Activated CD4-positive, alpha-beta T cell treated with anti-CD3 and anti-CD28 coated beads for 1 hour (primary cell): ENCODE measurements at regions not wholly inside any gene's neighbourhood (a gene's known extent, or its start where the extent isn't known, plus 50 kb on each side); places are given as distances from the start of the nearest gene placed in this dataset.

ENCODE experiments used
- DNase-seq: peaks from one replicate; pipeline ENCODE4 v3.0.0-alpha.2; 2020

DNA sequence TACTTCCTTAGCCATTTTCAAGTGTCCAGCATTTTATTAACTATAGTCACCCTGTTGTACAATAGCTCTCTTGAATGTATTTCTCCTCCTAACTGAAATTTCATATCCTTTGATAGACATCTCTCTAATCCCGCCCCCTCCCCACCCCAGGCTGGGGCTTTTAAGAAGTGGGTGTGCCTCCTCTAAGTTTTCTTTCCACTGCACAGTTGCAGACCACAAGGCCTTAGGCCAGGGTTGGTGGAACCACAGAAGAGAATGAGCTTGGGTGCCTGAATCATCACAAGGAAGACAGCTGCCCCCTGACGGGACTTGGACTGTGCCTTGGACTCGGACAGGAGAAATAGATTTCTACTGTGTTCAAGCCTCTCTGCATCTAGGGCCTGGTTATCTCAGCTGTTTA is 193.4 kb downstream of the HAUS1 start:
- no peak for DNase-seq

DNA sequence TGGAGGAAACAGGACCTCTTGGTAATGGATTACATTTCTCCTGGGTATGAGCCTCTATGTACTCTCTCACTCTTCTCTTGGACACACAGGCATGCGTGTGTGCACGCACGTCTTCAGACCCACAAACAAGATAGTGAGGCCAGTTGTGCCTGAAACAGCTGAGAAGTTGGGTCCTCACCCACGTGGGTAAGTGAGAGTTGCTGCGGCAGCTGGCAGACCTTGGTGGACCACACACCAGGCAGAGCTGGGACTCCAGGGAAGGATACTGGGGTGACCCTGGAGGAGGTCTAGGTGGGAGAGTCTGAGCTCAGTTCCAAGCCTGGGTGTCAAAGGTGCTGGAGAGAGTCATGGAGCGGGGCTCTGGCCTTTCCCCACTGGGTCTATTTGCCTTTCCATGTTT is 194.3 kb downstream of the HAUS1 start:
- DNase-seq: no peak

DNA sequence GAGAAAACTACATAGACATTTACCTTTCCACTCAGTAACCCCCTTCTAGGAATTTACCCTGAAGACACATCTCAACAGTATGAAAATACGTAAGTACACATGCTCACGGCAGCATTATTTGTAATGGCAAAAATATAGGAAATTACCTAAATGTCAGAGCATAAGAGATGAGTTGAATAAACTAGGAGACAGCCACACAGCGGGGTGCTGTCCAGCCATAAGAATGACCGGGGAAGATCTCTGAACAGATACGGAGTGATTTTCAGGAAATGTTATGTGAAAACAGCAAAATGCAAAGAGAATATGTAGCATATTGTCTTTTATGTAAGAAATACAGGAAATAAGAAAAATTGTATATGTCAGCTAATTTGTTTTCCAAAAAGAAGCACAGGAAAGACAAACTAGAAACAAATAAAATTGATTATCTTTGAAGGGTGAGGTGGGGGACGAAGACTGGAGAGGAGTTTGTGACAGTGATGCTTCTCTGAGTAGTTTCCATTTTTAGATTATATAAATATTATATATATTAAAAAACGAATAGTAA is 195.4 kb downstream of the HAUS1 start:
- no peak for DNase-seq

DNA sequence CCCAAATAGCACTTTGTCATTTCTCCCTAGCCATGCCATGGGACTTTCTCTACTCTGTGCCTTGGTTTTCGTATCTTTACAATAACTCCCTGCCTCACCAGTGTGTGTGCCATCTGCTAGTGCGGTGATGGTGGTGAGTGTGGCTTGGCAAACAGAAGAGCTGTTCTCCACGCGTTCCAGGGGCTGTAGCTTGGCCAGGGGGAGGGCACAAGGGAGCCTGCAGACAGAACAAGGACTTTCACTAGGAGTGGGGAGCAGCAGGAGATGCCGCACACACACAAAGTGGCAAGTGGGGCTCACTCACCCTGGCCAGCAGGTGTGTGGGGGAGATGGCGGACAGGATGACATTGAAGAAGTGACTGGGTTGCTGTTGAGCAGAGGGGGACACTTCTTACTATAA is 196.9 kb downstream of the HAUS1 start:
- no peak for DNase-seq

DNA sequence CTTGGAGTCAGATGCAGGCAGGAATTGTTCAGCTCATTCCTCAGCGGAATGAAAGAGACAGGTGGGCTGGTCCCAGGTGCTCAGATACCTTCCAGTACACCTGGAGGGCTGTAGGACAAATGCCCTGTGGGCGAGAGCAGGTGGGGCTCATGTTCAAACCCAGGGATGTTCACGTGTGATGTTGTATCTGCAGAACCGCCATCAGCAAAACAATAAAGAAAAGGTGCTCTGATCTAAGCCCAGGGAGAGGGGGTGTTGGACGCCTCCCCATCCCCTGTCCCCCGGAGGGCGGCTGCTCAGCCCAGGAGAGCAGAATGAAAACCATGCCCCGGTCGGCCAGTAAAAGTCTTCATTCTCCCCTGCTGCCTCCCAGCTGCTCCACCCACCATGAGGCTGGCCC is 197.4 kb downstream of the HAUS1 start:
- DNase-seq: no peak

DNA sequence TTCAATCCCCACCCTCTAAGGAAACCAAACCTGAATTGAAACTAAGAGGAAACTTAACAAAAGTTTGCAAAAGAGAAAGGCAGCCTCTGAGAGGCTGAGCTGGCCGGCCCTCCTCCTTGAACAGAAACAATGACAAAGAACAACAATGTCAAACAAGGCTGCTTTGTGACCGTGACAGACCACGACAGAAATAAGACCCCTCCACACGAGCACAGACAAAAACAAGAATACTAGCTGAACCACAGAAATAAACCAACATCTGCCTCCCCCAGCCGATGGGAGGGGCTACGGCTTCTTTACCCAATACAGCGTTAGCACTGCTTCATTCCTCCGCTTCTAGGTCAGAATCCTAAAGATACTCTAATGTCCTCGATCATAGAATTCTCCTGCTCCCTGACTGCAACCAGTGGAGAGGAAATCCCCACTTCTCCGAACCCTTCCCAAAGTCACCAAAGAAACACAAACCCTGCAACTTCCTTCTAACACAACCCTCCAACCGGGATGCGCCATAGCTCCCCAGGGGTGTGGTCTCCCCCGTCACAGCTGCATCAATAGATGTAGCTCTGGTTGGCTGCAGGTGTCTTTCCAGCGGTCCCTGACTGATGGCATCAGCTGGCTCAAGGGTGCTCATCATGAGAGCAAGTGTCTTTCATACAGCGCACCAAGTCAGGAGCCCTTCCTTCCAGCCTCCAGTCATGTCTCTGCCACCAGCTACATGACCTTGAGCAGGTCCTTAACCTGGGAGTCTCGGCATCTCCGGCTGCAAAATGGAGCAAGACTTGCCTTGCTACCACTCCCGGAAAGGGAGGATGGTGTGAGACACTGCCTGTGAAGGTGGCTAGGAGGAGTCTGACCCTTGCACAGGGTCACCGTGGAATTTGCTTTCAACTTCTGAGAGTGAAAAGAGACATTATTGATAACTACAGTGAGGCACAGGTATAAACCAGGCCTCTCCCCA is 198.6 kb downstream of the HAUS1 start:
- no peak for DNase-seq

DNA sequence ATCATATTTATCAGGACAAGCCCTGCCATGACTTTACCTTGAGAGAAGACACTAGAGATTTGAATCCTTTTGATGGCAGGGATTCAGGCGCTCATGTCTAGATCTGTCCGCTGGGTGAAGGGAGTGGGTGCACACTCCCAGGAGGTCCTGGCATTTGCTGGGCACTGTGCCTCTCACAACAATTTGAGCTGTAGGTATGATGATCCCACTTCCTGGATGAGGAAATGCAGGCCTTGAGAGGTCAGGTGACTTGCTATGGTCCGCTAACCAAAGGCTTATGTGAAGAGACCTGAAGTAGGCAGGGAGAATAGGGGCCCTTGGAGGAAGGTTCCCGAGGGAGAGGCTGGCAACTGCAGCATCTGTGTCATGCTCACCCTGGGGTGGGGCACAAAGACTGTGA is 206.1 kb downstream of the HAUS1 start:
- DNase-seq: no peak

DNA sequence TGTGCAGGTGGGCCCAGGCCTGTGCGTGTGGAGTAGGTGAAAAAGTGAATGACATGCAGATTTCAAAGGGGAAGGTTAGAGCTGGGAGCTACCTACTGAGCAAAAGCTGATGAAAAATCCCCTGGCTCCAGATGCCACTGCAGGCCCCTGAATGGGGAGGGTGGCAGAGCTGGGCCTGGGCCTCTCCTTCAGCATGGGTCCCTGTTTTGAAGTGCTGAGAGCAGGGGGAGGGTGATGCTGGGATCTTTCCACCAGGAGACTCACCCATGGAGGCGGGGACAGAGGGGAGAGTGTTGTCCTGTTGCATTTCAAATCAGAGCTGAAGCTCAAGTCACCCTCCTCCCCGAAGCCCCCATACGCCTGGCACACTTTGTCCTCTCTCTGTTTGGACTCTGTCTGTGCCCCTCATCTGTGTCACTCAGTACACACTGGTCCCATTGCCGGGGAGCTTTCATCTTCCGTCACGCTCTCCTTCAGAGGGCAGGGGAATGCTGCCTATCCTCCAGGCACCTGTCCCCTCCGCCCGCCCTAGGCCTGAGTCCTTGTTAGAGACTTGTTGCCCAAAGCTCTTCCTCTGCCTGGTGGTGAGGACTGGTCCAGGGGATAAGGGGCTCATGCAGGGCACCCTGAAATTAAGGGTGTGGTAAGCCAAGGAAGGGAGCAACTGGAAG is 206.6 kb downstream of the HAUS1 start:
- DNase-seq: no peak

DNA sequence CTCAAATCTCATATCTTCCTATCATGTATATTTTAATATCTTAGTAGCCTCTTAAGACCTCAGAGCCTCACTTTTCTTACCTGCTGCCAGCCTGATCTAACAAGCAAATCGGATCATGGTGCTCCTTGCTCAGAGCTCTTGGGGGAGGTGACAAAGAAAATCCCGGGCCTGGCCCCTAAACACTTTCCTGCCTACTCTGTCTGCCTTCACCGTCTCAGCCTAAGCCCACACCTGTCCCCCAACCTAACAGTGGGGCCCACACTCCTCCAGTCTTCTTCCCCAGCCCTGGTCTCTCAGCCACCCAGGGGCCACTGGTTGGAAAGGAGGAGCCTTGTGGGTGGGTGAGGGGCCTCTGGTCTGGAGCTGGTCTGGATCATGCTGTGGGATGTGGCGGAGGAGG is 207.3 kb downstream of the HAUS1 start:
- no peak for DNase-seq

DNA sequence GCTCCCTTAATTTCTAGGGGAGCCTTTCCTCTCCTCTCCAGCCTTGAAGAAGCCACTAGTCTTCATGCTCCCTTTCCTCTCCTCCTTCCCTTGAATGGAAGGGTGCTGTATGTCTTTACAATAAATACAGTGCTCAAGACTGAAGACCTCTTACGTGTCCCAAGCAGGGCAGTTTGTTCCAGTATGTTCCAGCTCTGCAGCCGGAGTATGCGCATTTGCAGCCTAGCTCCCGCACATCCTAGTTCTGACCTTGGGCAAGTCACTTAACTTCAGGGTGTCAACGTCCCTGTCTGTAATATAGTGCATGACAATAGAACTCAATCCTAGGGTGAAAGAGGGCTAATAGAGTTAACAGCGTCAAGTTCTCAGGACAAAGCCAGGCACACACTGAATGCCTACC is 208.0 kb downstream of the HAUS1 start:
- no peak for DNase-seq

DNA sequence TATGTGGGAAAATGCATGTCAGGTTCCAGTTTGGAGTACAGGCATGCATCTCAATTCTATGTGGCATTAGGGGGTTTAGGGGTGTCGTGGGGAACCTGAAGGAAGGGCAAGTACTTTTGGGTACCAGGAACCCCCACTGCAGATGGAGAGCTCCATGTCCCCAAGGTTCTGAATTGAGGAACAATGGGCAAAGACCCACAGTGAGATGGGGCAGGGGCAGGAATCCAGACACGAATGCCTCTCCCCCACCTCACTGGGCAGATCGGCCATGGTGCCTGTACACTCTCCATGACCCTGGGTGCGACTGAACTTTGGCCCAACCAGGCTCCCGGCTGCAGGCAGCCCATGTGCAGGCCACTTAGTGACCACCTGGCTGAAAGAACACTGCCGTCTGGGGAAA is 209.3 kb downstream of the HAUS1 start:
- DNase-seq: no peak

DNA sequence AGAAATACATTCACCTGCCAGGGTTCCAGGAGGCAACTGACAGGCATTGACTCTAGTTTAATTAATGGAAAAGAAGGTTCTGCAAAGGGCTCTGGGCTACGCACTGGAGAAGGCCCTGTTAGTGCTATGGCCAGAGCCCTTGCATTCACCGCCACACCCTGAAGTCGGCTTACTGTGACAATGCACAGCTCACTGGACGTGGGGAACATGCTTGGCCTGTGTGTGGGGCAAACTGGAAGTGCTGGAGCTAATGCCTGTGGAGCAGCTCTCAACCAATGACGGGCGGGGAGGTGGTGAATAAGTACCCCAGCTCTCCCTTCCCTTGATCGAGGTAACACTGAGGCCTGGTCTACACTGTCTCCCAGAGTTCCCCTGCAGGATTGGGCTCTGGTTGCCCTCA is 209.8 kb downstream of the HAUS1 start:
- no peak for DNase-seq

DNA sequence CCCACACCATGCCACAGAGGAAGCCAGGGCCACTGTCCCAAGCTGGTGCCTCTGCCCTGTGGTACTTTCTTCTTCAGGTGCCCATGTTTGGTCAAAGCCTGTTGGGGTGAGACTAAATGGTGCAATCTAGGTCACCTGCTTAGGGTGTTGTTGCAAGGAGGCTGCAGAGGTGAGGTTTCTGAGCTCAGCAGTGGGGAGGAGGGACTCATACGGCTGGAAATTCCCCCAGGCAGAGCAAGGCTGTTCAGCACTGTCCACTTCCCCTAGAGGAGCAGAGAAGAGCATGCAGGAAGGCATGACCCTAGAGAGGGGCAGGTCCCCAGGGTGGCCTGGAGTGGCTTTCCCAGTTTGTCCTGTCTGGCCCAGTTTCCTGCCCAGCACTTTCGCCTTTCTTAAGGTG is 211.0 kb downstream of the HAUS1 start:
- DNase-seq: no peak

DNA sequence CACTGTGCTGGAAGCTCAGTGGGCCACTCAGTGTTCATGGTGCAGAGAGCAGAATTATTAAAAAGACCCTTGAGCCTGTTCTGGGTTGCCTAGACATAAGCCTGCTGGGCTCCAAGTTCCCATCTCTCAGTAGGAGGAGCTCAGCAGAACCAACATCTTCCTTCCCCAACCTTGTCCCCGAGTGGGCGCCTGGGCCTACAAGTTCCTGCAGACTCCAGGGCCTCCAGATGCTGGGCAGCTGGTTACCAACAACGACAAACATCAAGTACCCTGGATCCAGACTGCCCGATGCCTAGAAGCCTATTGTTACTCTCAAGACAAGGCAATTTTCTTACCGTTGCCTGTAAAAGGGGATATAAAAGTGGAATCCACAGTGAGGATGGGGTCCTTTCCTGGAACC is 214.2 kb downstream of the HAUS1 start:
- no peak for DNase-seq

DNA sequence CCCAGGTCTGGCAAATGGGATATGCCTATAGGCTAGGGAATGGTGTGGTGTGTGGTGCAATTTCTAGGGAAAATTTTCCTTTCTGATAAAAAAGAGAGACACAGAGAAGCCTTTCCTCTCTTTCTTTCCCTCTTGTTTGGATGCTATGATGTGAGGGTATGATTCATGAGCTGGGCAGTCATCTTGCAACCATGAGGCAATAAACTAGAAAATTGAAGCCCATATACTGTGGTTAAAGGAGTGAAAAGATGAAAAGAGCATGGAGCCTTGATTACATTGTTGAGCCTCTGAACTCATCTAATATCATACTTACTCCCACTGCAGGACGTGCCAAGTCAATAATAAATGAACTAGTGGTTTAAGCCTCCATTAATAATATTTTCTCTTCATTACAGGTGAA is 215.6 kb downstream of the HAUS1 start:
- no peak for DNase-seq

DNA sequence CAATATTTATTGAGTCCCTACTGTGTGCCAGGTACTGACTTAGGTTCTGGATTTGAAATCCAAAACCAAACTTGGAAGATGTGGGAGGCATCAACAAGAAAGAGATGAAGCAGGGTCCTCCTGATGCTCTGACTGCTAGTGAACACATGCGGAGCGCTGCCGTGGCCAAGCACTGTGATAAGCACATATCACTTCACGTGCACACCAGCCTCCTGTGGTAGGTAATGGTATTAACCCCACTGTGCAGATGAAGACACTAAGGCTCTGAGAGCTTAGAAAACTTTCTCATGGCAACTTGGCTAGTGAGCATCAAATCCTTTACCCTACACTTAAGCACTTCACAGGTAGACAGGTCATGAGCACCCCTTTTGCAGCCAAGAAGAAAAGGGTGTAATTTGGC is 216.1 kb downstream of the HAUS1 start:
- DNase-seq: no peak

DNA sequence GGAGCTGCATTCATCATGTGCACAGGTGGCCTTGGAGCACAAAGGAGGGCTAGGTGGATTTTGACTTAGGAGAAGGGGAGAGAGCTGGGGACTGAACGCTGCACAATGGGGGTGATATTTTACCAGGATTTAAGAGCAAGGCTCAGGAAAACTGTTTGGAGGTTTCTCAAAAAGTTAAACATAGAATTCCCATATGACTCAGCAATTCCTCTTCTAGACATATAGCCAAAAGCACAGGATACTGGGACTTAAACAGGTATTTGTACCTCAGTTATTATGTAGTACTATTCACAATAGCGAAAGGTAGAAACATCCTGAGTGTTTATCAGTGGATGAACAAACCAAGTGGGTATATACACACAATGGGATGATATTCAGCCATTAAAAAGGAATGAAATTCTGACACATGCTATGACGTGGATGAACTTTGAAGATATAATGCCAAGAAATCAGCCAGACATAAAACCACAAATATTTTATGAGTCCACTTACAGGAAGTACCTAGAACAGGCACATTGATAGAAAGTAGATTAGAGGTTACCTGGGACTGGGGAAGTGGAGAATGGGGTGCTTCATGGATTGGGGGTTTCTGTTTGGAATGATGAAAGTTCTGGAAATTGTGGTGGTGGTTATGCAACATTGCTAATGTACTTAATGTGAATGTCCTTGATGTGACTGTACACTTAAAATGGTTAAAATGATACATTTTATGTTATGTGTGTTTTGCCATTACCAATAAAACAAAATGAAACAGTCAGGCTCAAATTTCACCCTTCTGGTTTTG is 216.9 kb downstream of the HAUS1 start:
- no peak for DNase-seq

DNA sequence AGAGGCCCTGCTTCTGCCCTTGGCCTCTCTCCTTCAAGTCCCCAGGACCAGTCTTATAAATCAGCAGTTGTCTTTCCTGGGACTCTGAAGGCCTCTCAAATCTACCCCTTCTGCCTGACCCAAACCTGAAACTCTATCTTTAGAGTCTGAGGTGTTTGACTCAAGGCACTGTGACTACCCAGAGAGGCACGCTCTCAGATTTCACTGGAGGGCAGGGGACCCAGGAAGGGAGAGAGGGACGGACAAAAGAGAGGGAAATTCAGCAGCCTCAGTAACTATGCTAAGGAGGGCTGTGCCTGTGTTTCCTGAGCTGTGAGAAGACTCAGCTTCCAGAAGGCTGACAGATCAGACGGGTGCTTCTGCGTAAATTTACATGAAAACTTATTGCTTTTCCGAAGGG is 217.8 kb downstream of the HAUS1 start:
- no peak for DNase-seq

DNA sequence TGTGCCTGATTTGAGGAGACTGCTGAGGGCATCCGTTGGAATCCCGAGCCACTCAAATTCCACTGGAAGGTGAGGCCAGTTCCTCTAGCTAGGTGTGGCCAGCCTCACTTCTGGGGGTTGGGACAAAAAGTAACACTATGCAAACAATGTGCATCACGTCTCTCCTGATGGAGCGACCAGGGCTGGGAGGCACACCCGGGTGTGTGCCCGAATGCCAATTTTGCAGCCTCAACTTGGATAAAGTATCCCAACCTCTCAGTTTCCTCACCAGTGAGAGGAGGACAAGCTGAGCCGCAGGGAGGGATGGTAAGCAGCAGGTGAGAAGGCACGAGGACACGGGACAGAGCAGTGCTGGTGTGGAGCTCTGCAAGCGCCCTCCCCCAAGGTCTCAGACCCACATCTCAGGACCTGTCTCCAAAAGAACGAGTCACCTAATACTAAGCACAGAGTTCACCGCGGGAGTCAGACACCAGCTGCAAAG is 218.3 kb downstream of the HAUS1 start:
- DNase-seq: no peak

DNA sequence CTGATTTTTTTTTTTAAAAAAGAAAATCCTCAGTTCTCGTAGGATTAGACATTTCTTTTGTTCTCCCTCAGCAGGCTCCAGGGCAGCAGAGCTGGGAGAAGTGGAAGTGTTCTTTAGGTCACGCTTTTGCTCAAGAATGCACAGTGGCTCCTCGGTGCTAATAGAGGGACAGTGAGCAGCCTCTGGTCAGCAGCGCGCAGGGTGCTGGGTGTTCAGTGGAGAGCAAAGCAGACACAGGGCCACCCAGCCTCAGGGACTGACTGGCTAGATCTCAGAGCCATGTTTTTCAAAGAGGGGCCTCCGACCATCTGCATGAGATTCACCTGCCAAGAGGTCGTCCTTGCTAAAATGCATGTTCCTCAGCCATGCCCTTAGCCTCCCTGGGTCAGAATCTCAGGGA is 218.8 kb downstream of the HAUS1 start:
- no peak for DNase-seq

DNA sequence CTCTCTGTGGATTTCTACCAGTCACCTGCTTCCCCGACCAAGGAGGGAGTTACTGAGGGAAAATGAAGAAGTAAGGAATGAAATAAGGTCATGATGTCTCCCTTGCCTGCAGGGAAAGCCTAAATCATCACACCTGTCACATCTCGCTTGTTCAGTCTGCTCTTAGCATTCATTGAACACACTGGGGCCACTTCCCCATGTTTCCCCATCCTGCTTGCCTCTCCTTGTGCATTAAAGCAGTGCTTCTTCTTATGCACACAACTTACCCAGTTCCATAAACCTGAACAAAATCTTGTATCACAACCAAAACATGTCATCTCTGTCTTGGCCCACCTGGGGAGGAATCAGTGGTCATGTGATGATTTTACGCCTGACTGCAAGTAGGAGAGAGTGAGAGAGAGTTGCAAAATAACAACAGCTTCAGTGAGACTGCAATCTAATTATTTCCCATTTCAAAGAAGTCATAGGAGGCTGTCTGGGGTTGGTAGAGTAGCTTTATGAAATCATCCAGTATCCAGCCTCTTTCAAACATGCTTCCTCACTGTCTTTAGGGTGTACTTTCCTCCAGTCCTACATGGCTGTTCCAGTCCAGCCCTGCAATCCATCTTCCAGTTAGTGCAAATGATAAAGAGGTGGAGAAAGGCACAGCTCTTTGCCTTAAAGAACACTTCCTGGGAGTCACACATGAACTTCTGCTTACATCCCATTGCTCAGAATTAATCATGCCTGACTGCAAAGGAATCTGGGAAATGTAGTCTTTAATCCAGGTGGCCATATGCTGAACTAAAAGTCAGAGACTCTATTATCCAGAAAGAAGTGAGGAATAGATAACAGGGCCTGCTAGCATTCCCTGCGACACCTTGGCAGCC is 220.1 kb downstream of the HAUS1 start:
- no peak for DNase-seq

DNA sequence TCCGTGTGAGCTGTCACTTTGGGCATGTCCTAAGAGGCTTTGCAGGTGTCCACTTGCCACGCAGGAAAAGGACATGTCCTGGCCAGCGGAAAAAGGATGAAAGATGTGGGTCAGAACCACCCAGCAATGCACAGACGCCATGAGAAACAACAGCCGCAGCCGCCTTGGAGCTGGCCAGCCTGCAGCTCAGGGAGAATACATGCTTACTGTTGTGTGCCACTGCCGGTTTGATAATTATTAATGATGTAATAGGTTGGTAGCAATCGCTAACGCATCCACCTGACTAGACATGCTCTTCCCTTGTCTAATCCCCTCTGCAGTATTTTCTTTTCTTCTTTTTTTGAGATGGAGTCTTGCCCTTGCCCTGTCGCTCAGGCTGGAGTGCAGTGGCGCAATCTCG is 221.7 kb downstream of the HAUS1 start:
- no peak for DNase-seq
